ENCODE measurements at regions not wholly inside any gene's neighbourhood (a gene's known extent, or its start where the extent isn't known, plus 50 kb on each side); places are given as distances from the start of the nearest gene placed in this dataset.

DNA sequence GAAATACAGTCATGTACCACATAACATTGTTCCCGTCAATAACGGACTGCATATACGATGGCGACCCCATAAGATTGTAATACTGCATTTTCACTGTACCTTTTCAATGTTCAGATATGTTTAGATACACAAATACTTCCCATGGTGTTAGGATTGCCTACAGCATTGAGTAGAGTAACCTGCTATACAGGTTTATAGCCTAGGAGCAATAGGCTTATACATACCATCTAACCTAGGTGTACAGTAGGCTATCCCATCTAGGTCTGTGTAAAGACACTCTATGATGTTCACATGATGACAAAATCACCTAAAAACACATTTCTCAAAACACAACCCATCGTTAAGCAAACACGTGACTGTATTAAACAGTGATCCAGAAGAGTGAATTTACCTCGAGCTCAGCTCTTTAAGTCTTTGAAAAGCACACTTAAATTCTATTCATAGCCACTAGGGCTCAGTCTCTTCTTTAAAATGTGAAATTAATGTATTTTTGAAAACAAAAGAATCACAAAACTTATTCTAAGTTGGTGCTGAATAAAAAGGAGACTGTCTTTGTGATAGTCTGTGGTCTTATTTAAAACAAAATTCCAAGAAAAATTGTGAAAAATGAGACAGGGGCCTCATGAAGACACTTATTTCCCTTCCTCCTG is 239.1 kb upstream of the ARID2 start:
- Histone ChIP-seq H3K4me3 (no peak overlapping the region), H3K36me3 (no peaks in the 10 kb centered on the region), H3K27me3 (no peaks in the 10 kb centered on the region), H3K27ac (no peak overlapping the region), H3K4me1 (no peaks in the 10 kb centered on the region), H3K9me3 (no peaks in the 10 kb centered on the region)
- no peak for TF ChIP-seq POLR2A (IDR thresholded peaks at IDR 0.05)
- TF ChIP-seq, protein P1, sequence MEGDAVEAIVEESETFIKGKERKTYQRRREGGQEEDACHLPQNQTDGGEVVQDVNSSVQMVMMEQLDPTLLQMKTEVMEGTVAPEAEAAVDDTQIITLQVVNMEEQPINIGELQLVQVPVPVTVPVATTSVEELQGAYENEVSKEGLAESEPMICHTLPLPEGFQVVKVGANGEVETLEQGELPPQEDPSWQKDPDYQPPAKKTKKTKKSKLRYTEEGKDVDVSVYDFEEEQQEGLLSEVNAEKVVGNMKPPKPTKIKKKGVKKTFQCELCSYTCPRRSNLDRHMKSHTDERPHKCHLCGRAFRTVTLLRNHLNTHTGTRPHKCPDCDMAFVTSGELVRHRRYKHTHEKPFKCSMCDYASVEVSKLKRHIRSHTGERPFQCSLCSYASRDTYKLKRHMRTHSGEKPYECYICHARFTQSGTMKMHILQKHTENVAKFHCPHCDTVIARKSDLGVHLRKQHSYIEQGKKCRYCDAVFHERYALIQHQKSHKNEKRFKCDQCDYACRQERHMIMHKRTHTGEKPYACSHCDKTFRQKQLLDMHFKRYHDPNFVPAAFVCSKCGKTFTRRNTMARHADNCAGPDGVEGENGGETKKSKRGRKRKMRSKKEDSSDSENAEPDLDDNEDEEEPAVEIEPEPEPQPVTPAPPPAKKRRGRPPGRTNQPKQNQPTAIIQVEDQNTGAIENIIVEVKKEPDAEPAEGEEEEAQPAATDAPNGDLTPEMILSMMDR (IDR thresholded peaks at IDR 0.05 in 4 of 5, conservative IDR thresholded peaks at IDR 0.05 in 1 of 5), result no peak
- in situ Hi-C loops (cut with MboI; ENCODE audit: low sequenced_read_pairs in 4 of 4) (no loop called here), intact Hi-C loops (cut with DNase I; ENCODE audit: low total_unique reads) (no loop called here)
- DNase-seq (no peak), ATAC-seq (no peak)

DNA sequence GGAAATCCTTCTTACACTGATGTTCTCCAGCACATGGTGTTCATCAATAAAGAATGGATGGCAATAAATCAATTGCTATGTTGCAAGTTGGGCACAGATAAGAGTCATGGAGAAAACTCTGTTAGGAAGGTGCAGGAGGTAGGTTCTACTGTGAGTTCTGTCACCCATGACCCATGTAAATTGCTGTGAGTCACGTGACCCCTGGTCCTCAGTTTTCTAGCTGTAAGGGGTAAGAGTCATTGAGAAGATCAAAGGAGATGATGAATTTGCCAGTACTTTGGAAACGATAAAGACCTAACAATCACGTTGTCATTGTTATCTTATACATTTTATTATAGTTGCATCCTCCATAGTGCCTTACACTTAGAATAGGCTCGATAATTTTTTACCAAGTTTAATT is 235.2 kb upstream of the ARID2 start:
- in situ Hi-C loops (cut with MboI; ENCODE audit: low sequenced_read_pairs in 4 of 4), result no loop called here
- H3K9me3 ChIP-seq, result no peaks in the 10 kb centered on the region
- H3K27me3 ChIP-seq, result no peaks in the 10 kb centered on the region
- no peak overlapping the region for H3K27ac ChIP-seq
- DNase-seq (no peak), ATAC-seq (no peak)
- intact Hi-C loops (cut with DNase I; ENCODE audit: low total_unique reads), result no loop called here
- no peak overlapping the region for H3K4me3 ChIP-seq
- TF ChIP-seq, protein P1 (IDR thresholded peaks at IDR 0.05 in 4 of 5, conservative IDR thresholded peaks at IDR 0.05 in 1 of 5), result no peak
- TF ChIP-seq POLR2A (IDR thresholded peaks at IDR 0.05), result no peak
- no peaks in the 10 kb centered on the region for H3K36me3 ChIP-seq
- H3K4me1 ChIP-seq, result no peaks in the 10 kb centered on the region

DNA sequence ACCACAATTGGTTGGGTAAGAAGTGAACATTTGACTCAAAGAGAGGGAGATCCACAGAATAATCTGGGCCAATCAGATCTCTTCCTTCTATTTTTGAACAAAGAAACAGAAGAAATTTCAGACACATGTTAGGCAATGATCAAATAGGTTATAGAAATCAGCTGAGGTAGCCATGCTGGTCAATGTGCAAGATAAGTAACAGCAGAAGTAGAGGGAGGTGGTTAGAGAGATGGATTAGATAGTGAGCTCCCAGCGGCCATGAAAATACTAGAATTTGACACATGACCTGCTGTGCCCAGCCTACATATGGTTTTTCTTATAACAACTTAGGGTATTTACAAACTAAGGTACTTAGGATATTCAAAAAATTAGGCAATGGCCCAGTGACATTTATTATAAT is 230.9 kb upstream of the ARID2 start:
- H3K4me1 ChIP-seq, result no peaks in the 10 kb centered on the region
- intact Hi-C loops (cut with DNase I; ENCODE audit: low total_unique reads) (no loop called here), in situ Hi-C loops (cut with MboI; ENCODE audit: low sequenced_read_pairs in 4 of 4) (no loop called here)
- no peaks in the 10 kb centered on the region for H3K36me3 ChIP-seq
- DNase-seq (no peak), ATAC-seq (no peak)
- no peaks in the 10 kb centered on the region for H3K9me3 ChIP-seq
- no peak overlapping the region for H3K4me3 ChIP-seq
- TF ChIP-seq, protein P1 (IDR thresholded peaks at IDR 0.05 in 4 of 5, conservative IDR thresholded peaks at IDR 0.05 in 1 of 5), result no peak
- no peak for TF ChIP-seq POLR2A (IDR thresholded peaks at IDR 0.05)
- H3K27ac ChIP-seq, result no peak overlapping the region
- no peaks in the 10 kb centered on the region for H3K27me3 ChIP-seq

DNA sequence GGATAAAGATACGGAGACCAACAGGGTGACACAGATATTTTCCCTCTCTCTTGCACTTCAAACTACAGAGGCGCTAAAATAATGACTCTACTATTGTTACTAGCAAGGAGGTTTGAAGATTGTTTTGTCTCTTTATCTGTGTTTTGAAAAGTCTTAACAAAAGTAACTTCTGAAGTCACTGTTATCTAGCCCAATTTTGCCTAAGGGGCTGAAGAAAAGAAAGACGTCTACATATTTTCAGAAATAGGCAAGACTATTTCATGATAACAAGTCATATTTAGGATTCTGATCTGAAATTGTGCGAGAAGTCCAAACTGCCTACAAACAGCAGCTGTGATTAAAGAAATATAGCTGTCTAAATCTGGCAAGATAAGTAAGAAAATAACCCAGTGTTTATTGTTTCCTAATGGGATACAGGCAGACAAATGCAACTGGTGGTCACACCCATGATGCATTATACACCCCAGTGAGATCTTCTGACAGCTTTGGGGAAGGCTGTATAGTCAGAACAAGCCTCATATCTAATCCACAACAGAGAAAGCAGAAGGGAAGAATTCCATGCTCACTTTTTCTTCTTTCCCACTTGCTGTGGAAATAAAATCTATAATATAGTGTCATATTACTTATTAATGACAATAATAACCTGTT is 226.9 kb upstream of the ARID2 start:
- TF ChIP-seq, protein P1 (IDR thresholded peaks at IDR 0.05 in 4 of 5, conservative IDR thresholded peaks at IDR 0.05 in 1 of 5), result no peak
- no peak for TF ChIP-seq POLR2A (IDR thresholded peaks at IDR 0.05)
- no peak overlapping the region for H3K4me3 ChIP-seq
- DNase-seq, result no peak
- H3K27ac ChIP-seq, result no peak overlapping the region
- in situ Hi-C loops (cut with MboI; ENCODE audit: low sequenced_read_pairs in 4 of 4), result no loop called here
- H3K36me3 ChIP-seq, result no peaks in the 10 kb centered on the region
- H3K9me3 ChIP-seq, result no peaks in the 10 kb centered on the region
- H3K27me3 ChIP-seq, result no peaks in the 10 kb centered on the region
- intact Hi-C loops (cut with DNase I; ENCODE audit: low total_unique reads), result no loop called here
- ATAC-seq, result no peak
- no peaks in the 10 kb centered on the region for H3K4me1 ChIP-seq
